Body of pancreas (tissue), 4 donors: ENCODE measurements at regions not wholly inside any gene's neighbourhood (a gene's known extent, or its start where the extent isn't known, plus 50 kb on each side); places are given as distances from the start of the nearest gene placed in this dataset.

Experiments
- POLR2A ChIP-seq, 3 donors: fragments of 450-650 bp; IDR thresholded peaks; one replicate each; pipeline ENCODE4 v1.6.1; 2016; ENCODE audit warnings: antibody characterized with exemption in 3 of 3, mild to moderate bottlenecking in 2 of 3
- TF ChIP-seq, protein P1 (sequence below), 7 experiments: fragments of 450-650 bp in 4 of 7; fragments of 200-600 bp in 3 of 7; sonication (generic) in 3 of 7; IDR thresholded peaks; one replicate each; pipeline ENCODE4 v1.5.1; 2016 to 2019; ENCODE audit warnings: antibody characterized with exemption in 7 of 7

DNA sequence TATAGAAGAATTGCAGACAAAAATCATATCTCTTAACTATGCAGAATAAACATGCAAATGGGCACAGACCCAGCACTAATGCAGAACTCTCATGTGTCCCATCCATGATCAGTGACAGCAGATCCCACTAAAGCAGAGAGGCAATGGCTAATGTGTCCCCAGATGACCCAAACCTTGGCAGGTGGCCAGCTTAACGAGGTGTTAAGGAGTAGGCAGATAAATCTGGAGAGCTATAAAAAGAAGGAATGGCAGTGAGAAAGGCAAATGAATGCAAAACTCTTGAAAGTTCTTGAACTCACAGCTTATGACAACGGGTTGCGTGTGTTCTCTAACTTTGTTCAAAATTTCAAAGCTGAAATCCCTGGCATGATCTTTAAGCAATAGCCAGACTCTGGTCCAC lies 265.4 kb downstream of the RASEF start:
- TF ChIP-seq POLR2A (IDR thresholded peaks at IDR 0.05) = no peak
- TF ChIP-seq, protein P1, sequence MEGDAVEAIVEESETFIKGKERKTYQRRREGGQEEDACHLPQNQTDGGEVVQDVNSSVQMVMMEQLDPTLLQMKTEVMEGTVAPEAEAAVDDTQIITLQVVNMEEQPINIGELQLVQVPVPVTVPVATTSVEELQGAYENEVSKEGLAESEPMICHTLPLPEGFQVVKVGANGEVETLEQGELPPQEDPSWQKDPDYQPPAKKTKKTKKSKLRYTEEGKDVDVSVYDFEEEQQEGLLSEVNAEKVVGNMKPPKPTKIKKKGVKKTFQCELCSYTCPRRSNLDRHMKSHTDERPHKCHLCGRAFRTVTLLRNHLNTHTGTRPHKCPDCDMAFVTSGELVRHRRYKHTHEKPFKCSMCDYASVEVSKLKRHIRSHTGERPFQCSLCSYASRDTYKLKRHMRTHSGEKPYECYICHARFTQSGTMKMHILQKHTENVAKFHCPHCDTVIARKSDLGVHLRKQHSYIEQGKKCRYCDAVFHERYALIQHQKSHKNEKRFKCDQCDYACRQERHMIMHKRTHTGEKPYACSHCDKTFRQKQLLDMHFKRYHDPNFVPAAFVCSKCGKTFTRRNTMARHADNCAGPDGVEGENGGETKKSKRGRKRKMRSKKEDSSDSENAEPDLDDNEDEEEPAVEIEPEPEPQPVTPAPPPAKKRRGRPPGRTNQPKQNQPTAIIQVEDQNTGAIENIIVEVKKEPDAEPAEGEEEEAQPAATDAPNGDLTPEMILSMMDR (IDR thresholded peaks at IDR 0.05) = no peak
